Stomach (tissue), 8 donors: ENCODE measurements at regions not wholly inside any gene's neighbourhood (a gene's known extent, or its start where the extent isn't known, plus 50 kb on each side); places are given as distances from the start of the nearest gene placed in this dataset.

Experiments
- DNase-seq, 2 donors: peaks; one replicate each; pipeline versions ENCODE4 v3.0.0 to v3.0.0-alpha.2; 2013 to 2019
- H3K27ac ChIP-seq, 5 donors: fragments of 200-600 bp in 4 of 5; sonication (generic) in 4 of 5; one replicate each; pipeline ENCODE4 v1.5.1; 2013 to 2019; ENCODE audit warnings: mild to moderate bottlenecking in 1 of 5, moderate library complexity in 1 of 5
- H3K27me3 ChIP-seq, 3 donors: fragments of 200-600 bp; sonication (generic); one replicate each; pipeline ENCODE4 v1.5.1; 2017 to 2019; ENCODE audit warnings: mixed run types in 1 of 3
- H3K36me3 ChIP-seq, 4 donors: fragments of 200-600 bp; sonication (generic); 1 replicate in 3 of 4; 2 replicates in 1 of 4; pipeline ENCODE4 v1.5.1; 2016 to 2019
- H3K4me1 ChIP-seq, 4 donors: fragments of 200-600 bp; sonication (generic); one replicate each; pipeline ENCODE4 v1.5.1; 2016 to 2019
- H3K4me3 ChIP-seq, 4 donors: fragments of 200-600 bp; sonication (generic) in 3 of 4; one replicate each; pipeline ENCODE4 v1.5.1; 2016 to 2019; ENCODE audit warnings: mild to moderate bottlenecking in 1 of 4
- H3K9me3 ChIP-seq, 4 donors: fragments of 200-600 bp; sonication (generic); one replicate each; pipeline ENCODE4 v1.5.1; 2016 to 2019
- EP300 ChIP-seq: sonication (generic); formaldehyde crosslinking; IDR thresholded peaks from one replicate; pipeline ENCODE4 v1.6.1; 2017; ENCODE audit warnings: antibody characterized with exemption
- POLR2A ChIP-seq, 4 donors: fragments of 450-650 bp; IDR thresholded peaks; one replicate each; pipeline ENCODE4 v1.6.1; 2016; ENCODE audit warnings: antibody characterized with exemption in 4 of 4, control low read depth in 2 of 4, mild to moderate bottlenecking in 1 of 4, moderate library complexity in 1 of 4
- POLR2AphosphoS5 ChIP-seq, 3 donors: sonication (generic); formaldehyde crosslinking; IDR thresholded peaks; one replicate each; pipeline ENCODE4 v1.6.1; 2016; ENCODE audit warnings: antibody characterized with exemption in 3 of 3
- WGBS, 5 donors: extraction: QIAGEN DNeasy Blood & Tissue Kit in 3 of 5; methylation state at CpG; one replicate each; pipeline versions ENCODE4 v1.1.5 to v1.1.7; 2013 to 2018; 5-methylcytosine and 5-hydroxymethylcytosine counted together
- intact Hi-C: fragments of 100-400 bp; cut with DNase I; formaldehyde crosslinking; loops from one replicate; pipeline ENCODE4 v1.15.1; 2023; ENCODE audit warnings: low total_unique reads
- TF ChIP-seq, protein P1 (sequence below), 7 experiments: fragments of 450-650 bp in 4 of 7; fragments of 200-600 bp in 3 of 7; sonication (generic) in 3 of 7; IDR thresholded peaks; one replicate each; pipeline ENCODE4 v1.5.1; 2016 to 2019; ENCODE audit warnings: antibody characterized with exemption in 7 of 7, control low read depth in 2 of 7, mild to moderate bottlenecking in 1 of 7
- donor health status: healthy with polysubstance abuse.
- donor health status: Bipolar disorder and iron deficiency.
- donor health status: healthy.

DNA sequence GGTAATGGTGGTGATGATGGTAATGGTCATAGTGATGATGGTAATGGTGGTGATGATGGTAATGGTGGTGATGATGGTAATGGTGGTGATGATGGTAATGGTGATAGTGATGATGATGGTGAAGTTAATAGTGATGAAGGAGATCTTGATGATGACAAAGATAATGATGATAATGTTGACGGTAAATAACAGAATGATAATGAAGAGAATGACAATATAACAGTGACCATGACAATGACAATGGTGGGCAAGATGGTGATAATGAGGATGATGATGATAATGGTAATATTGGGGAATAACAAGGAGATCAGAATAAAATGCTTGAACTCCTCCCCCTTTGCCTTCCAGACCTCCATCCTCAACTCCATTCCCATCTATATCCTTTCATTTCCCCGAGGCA lies 233.3 kb upstream of the SFSWAP start:
- WGBS, 5 donors: 88 to 98% (median 91%) methylated on average over 2 of the region's 2 CpGs
- H3K9me3 ChIP-seq: no peaks in the 10 kb centered on the region
- DNase-seq: no peak
- H3K27me3 ChIP-seq: peaks cover 0 to 23% (median 0%) of the 10 kb centered on the region in 3 donors
- no peaks in the 10 kb centered on the region for H3K36me3 ChIP-seq
- no peaks in the 10 kb centered on the region for H3K4me1 ChIP-seq
- no peak overlapping the region for H3K27ac ChIP-seq
- no peak for TF ChIP-seq EP300
- TF ChIP-seq, protein P1, sequence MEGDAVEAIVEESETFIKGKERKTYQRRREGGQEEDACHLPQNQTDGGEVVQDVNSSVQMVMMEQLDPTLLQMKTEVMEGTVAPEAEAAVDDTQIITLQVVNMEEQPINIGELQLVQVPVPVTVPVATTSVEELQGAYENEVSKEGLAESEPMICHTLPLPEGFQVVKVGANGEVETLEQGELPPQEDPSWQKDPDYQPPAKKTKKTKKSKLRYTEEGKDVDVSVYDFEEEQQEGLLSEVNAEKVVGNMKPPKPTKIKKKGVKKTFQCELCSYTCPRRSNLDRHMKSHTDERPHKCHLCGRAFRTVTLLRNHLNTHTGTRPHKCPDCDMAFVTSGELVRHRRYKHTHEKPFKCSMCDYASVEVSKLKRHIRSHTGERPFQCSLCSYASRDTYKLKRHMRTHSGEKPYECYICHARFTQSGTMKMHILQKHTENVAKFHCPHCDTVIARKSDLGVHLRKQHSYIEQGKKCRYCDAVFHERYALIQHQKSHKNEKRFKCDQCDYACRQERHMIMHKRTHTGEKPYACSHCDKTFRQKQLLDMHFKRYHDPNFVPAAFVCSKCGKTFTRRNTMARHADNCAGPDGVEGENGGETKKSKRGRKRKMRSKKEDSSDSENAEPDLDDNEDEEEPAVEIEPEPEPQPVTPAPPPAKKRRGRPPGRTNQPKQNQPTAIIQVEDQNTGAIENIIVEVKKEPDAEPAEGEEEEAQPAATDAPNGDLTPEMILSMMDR (IDR thresholded peaks at IDR 0.05): no peak
- TF ChIP-seq POLR2AphosphoS5 (IDR thresholded peaks at IDR 0.05): no peak
- no peak for TF ChIP-seq POLR2A (IDR thresholded peaks at IDR 0.05)
- no peak overlapping the region for H3K4me3 ChIP-seq
- intact Hi-C loops: no loop called here

DNA sequence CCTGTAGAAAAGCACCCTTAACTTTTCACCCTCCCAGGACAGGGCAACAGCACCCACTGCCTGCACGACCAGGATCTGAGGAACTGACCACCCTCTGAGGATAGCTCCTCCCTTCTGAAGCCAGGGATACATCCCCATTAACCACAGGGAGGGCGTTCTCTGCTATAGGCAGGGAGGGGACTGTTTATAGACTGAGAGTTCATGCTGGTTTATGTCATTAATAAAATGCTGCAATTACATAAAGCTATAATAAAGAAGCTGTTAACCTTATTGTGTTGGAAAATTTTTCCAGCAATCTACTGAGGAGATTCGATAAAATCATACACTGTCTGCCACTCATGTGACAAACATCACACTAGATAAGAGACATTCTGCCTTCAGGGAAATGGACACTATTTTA lies 232.4 kb upstream of the SFSWAP start:
- DNase-seq: no peak
- no peak for TF ChIP-seq EP300
- TF ChIP-seq, protein P1 (IDR thresholded peaks at IDR 0.05): no peak
- no peak for TF ChIP-seq POLR2AphosphoS5 (IDR thresholded peaks at IDR 0.05)
- TF ChIP-seq POLR2A (IDR thresholded peaks at IDR 0.05): no peak
- 60 to 74% (median 67%) methylated on average over 3 of the region's 3 CpGs for WGBS, 5 donors
- intact Hi-C loops: no loop called here
- Histone ChIP-seq H3K36me3 (no peaks in the 10 kb centered on the region), H3K4me3 (no peak overlapping the region), H3K4me1 (no peaks in the 10 kb centered on the region), H3K27ac (no peak overlapping the region), H3K9me3 (no peaks in the 10 kb centered on the region), H3K27me3 (peaks cover 0 to 23% (median 0%) of the 10 kb centered on the region in 3 donors)

DNA sequence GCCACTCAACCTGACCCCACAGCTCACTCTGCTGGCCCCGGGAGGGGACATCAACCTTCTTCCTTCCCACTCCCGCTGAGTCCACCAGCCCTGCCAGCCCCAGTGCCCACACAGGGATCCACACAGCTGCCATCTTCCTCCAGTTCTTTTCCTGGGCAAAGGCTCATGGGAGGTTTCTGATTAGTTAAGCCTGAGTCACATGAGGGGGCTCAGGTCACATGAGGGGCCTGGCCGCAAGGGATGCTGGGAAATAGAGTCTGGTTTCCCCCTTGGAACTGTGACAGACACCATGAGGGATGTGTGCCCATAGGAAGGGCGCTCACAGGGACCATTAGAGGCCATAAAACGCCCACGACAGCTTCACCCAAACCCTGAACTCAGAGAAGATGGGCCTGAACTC lies 228.7 kb upstream of the SFSWAP start:
- no peak for DNase-seq
- H3K4me1 ChIP-seq: no peaks in the 10 kb centered on the region
- no peak overlapping the region for H3K27ac ChIP-seq
- TF ChIP-seq, protein P1 (IDR thresholded peaks at IDR 0.05): no peak
- TF ChIP-seq EP300 (no peak), POLR2A (IDR thresholded peaks at IDR 0.05) (no peak), POLR2AphosphoS5 (IDR thresholded peaks at IDR 0.05) (no peak)
- intact Hi-C loops: no loop called here
- no peak overlapping the region for H3K4me3 ChIP-seq
- H3K27me3 ChIP-seq: peaks cover 0 to 21% (median 0%) of the 10 kb centered on the region in 3 donors
- WGBS, 5 donors: 68 to 77% (median 74%) methylated on average over 6 of the region's 6 CpGs
- H3K9me3 ChIP-seq: no peaks in the 10 kb centered on the region
- no peaks in the 10 kb centered on the region for H3K36me3 ChIP-seq

DNA sequence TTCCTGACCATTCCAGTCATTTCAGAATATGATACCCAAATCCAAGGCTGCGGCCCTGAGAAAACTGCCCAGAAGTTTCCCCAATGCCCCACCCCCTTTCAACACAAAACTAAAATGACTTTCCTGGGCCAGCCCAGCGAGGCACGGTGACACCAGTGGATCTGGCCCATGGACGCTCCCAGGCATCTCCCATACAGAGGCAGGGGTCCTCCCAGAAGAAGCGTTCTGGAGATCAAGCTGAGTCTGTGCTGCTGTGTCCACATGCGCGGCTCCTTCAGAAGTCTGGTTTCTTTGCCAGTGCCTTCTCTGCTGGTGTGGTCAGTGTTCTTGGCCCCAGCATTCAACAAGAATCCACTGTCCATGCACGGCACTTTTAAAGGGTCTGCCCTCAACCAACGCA lies 228.2 kb upstream of the SFSWAP start:
- intact Hi-C loops: no loop called here
- no peaks in the 10 kb centered on the region for H3K4me1 ChIP-seq
- no peaks in the 10 kb centered on the region for H3K36me3 ChIP-seq
- TF ChIP-seq, protein P1 (IDR thresholded peaks at IDR 0.05): no peak
- TF ChIP-seq EP300 (no peak), POLR2AphosphoS5 (IDR thresholded peaks at IDR 0.05) (no peak), POLR2A (IDR thresholded peaks at IDR 0.05) (no peak)
- peaks cover 0 to 21% (median 0%) of the 10 kb centered on the region in 3 donors for H3K27me3 ChIP-seq
- H3K4me3 ChIP-seq: no peak overlapping the region
- H3K9me3 ChIP-seq: no peaks in the 10 kb centered on the region
- no peak overlapping the region for H3K27ac ChIP-seq
- WGBS, 5 donors: 82 to 95% (median 88%) methylated on average over 8 to 9 of the region's 9 CpGs
- DNase-seq: no peak
